ENCODE measurements at regions not wholly inside any gene's neighbourhood (a gene's known extent, or its start where the extent isn't known, plus 50 kb on each side); places are given as distances from the start of the nearest gene placed in this dataset.
"Not testable (repeated sequence)": the region's sequence is repeated elsewhere in the genome, so short reads cannot be mapped to it uniquely, and the experiment has no call there.

DNA sequence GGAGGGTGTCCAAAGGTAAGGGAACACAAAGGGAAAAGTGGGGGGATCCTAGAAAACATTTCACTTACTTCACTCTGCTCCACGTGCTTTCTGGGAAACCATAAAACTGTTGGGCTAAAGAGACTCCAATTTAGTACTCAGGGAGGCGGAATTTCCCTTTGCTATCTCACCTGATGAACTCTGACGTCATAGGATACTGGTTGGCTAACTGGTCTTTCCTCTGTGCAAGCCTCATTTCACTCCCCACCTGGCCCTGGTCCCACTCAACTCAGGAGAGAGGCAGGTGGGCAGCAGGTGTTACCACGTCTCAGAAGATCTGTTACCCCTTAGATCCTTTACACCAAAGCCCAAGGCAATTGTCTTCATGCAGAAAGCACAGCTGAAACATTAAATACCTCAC is 51.8 kb upstream of the PMAIP1 start:
- no peak for DNase-seq (ENCODE audit: low read depth, low spot score)

DNA sequence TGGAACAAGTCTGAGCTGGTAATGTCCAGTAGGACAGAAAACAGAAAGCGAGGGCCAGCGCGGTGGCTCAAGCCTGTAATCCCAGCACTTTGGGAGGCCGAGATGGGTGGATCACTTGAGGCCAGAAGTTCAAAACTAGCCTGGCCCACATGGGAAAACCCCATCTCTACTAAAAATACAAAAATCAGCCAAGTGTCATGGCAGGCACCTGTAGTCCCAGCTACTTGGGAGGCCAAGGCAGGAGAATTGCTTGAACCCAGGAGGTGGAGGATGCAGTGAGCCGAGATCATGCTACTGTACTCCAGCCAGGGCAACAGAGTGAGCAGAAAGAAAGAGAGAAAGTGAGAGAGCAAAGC is 52.3 kb upstream of the PMAIP1 start:
- DNase-seq (ENCODE audit: low read depth, low spot score) = not testable (repeated sequence)

- peak; percentile 80 for DNase-seq (ENCODE audit: low read depth, low spot score)
Observed at GRCh38 chr18:59846814-59847490, 52.8 kb upstream of the PMAIP1 start.

GRCh38 chr18:59842947-59843346 is 56.8 kb upstream of the PMAIP1 start:
- no peak for DNase-seq (ENCODE audit: low read depth, low spot score)

GRCh38 chr18:59839931-59840685 is 59.7 kb upstream of the PMAIP1 start:
- DNase-seq (ENCODE audit: low read depth, low spot score) = no peak

DNA sequence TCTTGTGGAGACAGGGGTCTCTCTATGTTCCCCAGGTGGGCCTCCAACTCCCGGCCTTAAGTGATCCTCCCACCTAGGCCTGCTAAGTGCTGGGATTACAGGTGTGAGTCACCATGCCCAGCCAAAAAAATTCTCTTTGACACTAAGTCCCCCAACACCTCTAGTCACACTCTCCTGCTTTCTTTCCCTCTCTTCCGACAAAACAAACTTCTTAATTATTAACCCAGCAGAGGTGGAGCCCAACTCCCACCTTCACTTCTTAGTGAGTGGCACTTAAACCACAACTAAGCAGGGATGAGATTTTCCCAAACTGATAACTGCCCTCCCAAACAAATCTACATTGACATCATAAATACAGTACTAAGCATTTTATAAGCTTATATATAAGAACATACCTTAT is 60.5 kb upstream of the PMAIP1 start:
- DNase-seq (ENCODE audit: low read depth, low spot score) = no peak

GRCh38 chr18:59837586-59837985 is 62.2 kb upstream of the PMAIP1 start:
- DNase-seq (ENCODE audit: low read depth, low spot score) = peak; percentile 80

- DNase-seq (ENCODE audit: low read depth, low spot score) = peak; percentile 40
Observed at GRCh38 chr18:59835605-59836379, 64.0 kb upstream of the PMAIP1 start.

DNA sequence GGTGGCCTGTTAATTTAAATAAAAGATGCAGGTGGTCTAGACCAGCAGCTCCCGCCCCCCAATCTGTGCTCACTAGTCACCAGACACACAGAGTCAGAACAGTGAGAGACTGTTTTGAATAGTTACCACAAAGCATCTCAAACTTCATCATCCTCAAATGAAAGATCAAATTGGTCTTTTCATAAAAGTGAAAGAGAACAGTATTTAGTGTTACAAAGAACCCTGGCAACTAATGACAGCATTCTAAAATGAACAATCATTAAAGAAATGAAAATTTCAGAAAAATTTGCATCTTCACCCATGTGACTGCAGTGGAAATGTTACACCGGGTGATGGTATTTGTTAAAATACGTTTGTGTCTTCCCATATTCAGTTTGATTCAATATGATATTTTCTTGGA is 65.5 kb upstream of the PMAIP1 start:
- DNase-seq (ENCODE audit: low read depth, low spot score) = no peak

- no peak for DNase-seq (ENCODE audit: low read depth, low spot score)
Observed at GRCh38 chr18:59833785-59834184, 66.0 kb upstream of the PMAIP1 start.

- DNase-seq (ENCODE audit: low read depth, low spot score) = peak; percentile 74
Observed at GRCh38 chr18:59823596-59824195, 76.1 kb upstream of the PMAIP1 start.

- DNase-seq (ENCODE audit: low read depth, low spot score) = no peak
Observed at GRCh38 chr18:59822612-59823550, 76.9 kb upstream of the PMAIP1 start.

GRCh38 chr18:59821983-59822382 is 77.8 kb upstream of the PMAIP1 start:
- no peak for DNase-seq (ENCODE audit: low read depth, low spot score)

DNA sequence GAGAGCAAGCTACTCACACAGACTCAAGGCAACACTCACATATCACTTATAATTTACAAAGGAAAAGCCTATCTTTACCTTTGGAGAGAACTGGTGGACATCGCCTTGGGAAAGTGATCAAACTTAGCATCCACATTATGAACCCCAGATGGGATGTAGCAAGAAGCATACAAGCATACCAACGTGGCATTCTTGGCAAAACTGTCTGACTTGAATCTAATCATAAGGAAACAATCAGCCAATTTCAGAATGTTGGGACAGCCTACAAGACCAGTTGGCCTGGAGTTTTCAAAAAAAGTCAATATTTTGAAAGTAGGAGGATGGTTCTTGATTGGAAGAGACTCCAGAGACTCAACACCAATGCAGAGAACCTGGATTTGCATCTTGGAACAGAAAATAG is 79.1 kb upstream of the PMAIP1 start:
- DNase-seq (ENCODE audit: low read depth, low spot score) = no peak

DNA sequence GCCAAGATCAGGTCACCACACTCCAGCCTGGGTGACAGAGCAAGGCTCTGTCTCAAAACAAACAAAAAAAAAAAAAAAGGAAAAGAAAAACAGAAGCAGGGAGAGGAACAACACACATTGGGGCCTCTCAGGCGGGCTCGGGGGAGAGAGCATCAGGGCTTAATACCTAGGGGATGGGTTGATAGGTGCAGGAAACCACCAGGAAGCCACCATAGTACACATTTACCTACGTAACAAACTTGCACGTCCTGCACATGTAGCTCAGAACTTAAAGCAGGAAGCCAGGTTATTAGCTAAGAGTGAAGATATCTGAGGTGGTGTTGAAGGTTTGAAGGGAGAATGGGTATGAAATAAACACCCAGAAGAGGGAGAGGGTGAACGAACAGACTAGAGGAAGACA is 81.0 kb upstream of the PMAIP1 start:
- DNase-seq (ENCODE audit: low read depth, low spot score) = no peak

GRCh38 chr18:59814891-59815290 is 84.9 kb upstream of the PMAIP1 start:
- no peak for DNase-seq (ENCODE audit: low read depth, low spot score)

DNA sequence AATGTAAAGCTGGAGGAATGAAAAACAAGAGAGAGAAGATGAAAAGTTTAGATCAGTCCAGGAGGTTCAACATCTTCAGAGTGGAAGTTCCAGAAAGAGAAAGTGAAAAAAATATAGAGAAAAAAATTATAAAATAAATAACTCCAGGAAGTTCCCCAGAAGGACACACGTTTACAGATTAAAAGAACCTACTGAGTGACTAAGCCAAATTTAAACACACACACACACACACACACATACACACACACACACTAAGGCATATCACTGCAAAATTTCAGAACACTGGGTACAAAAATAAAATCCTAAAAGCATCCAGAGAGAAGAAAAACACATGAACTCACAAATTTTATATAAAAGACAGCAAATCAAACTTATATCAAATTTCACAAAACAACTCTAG is 85.9 kb upstream of the PMAIP1 start:
- no peak for DNase-seq (ENCODE audit: low read depth, low spot score)

DNA sequence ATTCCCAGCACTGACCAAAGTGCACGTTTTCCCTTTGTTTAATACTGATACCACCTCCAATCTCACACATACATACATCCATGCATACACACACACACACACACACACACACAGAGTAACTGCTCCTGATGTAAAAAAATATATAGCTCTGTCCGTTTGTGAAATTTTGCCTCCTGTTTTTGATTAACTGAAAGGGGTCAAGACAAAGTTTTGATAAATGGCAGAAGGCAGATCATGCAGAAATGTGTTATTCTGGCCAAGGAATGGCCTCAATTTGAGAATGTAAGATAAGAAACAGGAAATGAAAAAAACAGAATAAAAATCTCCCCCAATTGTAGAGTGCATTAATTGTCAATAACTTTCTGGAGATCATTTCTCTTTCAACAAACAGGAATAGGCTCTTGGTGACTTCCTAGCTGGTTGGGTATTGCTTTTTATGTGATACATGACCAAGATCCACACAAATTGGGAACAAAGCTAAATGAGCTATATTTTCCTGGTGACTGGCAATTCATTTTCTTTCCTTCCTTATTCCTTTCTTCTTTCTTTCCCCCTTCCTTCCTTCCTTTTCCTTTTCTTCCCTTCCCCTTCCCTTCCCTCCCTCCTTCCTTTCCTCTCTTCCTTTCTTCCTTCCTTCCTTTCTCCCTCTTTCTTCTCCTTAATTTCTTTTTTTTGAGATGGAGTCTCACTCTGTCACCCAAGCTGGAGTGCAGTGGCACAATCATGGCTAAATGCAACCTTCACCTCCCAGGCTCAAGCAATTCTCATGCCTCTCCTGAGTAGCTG is 88.9 kb upstream of the PMAIP1 start:
- DNase-seq (ENCODE audit: low read depth, low spot score) = no peak

GRCh38 chr18:59810183-59810582 is 89.6 kb upstream of the PMAIP1 start:
- DNase-seq (ENCODE audit: low read depth, low spot score) = no peak

DNA sequence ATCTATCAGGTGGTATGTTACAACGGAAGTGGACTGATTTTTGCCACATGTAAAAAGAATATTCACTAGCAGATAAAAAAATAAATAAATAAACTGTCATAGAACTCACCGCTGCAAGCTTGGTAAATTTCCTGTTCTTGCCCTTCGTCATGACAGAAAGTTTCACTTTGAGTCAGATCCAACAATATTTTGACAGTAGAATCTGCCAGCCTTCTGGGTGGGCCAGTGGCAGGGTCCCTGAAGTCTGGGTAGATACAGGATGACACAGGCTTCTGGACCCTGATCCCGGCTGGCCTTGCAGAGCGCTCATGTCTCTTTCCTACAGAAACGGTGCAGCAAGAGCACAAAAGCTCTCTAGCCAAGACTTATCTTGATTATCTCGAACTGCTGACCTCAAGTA is 97.8 kb upstream of the PMAIP1 start:
- DNase-seq (ENCODE audit: low read depth, low spot score) = no peak

All from ELF-1 (cell line).